OCI-LY3 (cell line): ENCODE measurements at regions not wholly inside any gene's neighbourhood (a gene's known extent, or its start where the extent isn't known, plus 50 kb on each side); places are given as distances from the start of the nearest gene placed in this dataset.

Source experiments
- EZH2phosphoT487 ChIP-seq: fragments of 200-600 bp; shearing (Covaris generic); IDR thresholded peaks from 2 replicates; pipeline ENCODE4 v1.6.1; 2018; ENCODE audit warnings: antibody characterized with exemption, mixed run types, low read depth
- TF ChIP-seq, protein P1 (sequence below): fragments of 200-600, 300-600 bp; sonication (generic); IDR thresholded peaks from 2 replicates; pipeline ENCODE4 v1.5.1; 2014; ENCODE audit warnings: antibody characterized with exemption, low read length, low read depth

DNA sequence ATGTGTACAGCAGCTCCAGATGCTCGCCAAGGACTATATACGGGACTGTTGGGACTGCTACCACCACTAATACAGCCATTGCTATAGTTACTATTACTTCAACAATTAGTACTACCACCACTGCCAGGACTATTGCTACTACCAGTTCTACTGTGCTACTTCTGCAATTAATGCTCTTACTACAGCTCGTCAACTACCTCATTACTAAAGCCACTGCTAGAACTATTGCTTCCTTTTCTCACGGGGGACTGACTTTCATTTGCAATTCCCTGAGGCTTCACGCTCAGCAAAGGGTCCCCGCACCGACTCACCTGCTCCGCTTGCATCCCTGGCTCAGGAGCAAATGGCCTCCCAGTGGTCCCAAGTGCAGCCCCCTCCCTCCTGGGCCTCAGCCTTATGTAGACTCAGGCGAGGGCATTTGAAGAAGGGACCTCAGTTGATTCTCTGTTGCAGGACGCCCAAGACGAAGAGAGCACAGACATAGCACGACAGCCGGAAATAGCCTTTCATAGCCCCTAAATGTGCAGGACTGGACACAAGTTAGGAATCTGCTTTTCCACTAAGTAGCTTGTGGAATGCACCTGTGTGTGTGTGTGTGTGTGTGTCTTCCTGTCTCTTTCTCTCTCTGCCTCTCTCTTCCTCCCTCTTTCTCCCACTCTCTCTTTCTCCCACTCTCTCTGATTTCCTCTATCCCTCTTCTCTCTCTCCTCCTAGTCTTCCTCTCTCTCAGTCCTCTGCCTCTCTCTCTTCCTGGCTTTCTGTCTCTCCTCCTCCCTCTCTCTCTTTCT, 294.8 kb downstream of the ASMT start:
- TF ChIP-seq, protein P1, sequence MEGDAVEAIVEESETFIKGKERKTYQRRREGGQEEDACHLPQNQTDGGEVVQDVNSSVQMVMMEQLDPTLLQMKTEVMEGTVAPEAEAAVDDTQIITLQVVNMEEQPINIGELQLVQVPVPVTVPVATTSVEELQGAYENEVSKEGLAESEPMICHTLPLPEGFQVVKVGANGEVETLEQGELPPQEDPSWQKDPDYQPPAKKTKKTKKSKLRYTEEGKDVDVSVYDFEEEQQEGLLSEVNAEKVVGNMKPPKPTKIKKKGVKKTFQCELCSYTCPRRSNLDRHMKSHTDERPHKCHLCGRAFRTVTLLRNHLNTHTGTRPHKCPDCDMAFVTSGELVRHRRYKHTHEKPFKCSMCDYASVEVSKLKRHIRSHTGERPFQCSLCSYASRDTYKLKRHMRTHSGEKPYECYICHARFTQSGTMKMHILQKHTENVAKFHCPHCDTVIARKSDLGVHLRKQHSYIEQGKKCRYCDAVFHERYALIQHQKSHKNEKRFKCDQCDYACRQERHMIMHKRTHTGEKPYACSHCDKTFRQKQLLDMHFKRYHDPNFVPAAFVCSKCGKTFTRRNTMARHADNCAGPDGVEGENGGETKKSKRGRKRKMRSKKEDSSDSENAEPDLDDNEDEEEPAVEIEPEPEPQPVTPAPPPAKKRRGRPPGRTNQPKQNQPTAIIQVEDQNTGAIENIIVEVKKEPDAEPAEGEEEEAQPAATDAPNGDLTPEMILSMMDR: no peak
- TF ChIP-seq EZH2phosphoT487: no peak
